ENCODE measurements at regions not wholly inside any gene's neighbourhood (a gene's known extent, or its start where the extent isn't known, plus 50 kb on each side); places are given as distances from the start of the nearest gene placed in this dataset.

DNA sequence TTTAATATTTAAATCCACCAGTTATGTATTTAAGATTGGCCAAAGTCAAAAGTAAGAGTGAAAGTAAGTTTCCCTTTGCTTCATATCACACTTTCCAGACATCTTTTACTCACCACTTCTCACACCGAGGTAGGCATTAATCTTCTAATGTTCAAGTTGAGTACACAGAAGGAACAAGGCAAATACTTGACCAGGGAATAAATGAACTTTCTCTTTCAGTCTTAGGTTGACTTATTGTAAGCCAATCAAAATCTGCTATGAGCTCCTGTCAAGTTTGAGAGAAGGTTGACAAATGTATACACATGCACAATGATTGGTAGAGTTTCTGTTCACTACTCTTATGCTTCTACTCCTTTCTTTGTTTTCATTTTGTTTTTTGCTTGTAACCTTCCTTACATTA lies 842.5 kb downstream of the REEP3 start:
- TF ChIP-seq CTCF (IDR thresholded peaks at IDR 0.05) (no peak), POLR2A (IDR thresholded peaks at IDR 0.05) (no peak)
